NCI-H446 (cell line): ENCODE measurements at regions not wholly inside any gene's neighbourhood (a gene's known extent, or its start where the extent isn't known, plus 50 kb on each side); places are given as distances from the start of the nearest gene placed in this dataset.

ENCODE experiments used
- DNase-seq, 2 experiments: peaks; one replicate each; lab custom pipeline; 2025; lab: John Stamatoyannopoulos, UW

GRCh38 chr3:76812649-76813242 lies 227.2 kb upstream of the ROBO2 start:
- no peak for DNase-seq

GRCh38 chr3:76815561-76815960 lies 224.3 kb upstream of the ROBO2 start:
- DNase-seq, result no peak

- DNase-seq, result no peak
Observed at GRCh38 chr3:76820481-76820880, 219.4 kb upstream of the ROBO2 start.

GRCh38 chr3:76824658-76825240 lies 215.2 kb upstream of the ROBO2 start:
- no peak for DNase-seq

- no peak for DNase-seq
Observed at GRCh38 chr3:76826861-76827260, 213.0 kb upstream of the ROBO2 start.

- DNase-seq, result no peak
Observed at GRCh38 chr3:76827701-76828226, 212.1 kb upstream of the ROBO2 start.

GRCh38 chr3:76834657-76835056 lies 205.2 kb upstream of the ROBO2 start:
- DNase-seq, result no peak

- no peak for DNase-seq
Observed at GRCh38 chr3:76841747-76842146, 198.2 kb upstream of the ROBO2 start.

- DNase-seq, result no peak
Observed at GRCh38 chr3:76842216-76842615, 197.7 kb upstream of the ROBO2 start.

GRCh38 chr3:76855451-76855850 lies 184.4 kb upstream of the ROBO2 start:
- no peak for DNase-seq

- DNase-seq, result no peak
Observed at GRCh38 chr3:76859596-76859995, 180.3 kb upstream of the ROBO2 start.

GRCh38 chr3:76864355-76864754 lies 175.5 kb upstream of the ROBO2 start:
- DNase-seq, result no peak

GRCh38 chr3:76866729-76867408 lies 173.0 kb upstream of the ROBO2 start:
- no peak for DNase-seq

- DNase-seq, result no peak
Observed at GRCh38 chr3:76869726-76870384, 170.0 kb upstream of the ROBO2 start.

- DNase-seq, result no peak
Observed at GRCh38 chr3:76871655-76872054, 168.2 kb upstream of the ROBO2 start.

- DNase-seq, result no peak
Observed at GRCh38 chr3:76872999-76873398, 166.9 kb upstream of the ROBO2 start.

- DNase-seq, result no peak
Observed at GRCh38 chr3:76873532-76874242, 166.2 kb upstream of the ROBO2 start.

- DNase-seq, result no peak
Observed at GRCh38 chr3:76879959-76880358, 159.9 kb upstream of the ROBO2 start.

- DNase-seq, result no peak
Observed at GRCh38 chr3:76886761-76887500, 153.0 kb upstream of the ROBO2 start.

GRCh38 chr3:76888856-76889255 lies 151.0 kb upstream of the ROBO2 start:
- DNase-seq, result peak in 1 of 2 experiments; percentile 40

GRCh38 chr3:76889911-76890310 lies 150.0 kb upstream of the ROBO2 start:
- DNase-seq, result no peak
